Body of pancreas (tissue), 4 donors: ENCODE measurements at regions not wholly inside any gene's neighbourhood (a gene's known extent, or its start where the extent isn't known, plus 50 kb on each side); places are given as distances from the start of the nearest gene placed in this dataset.
"Not testable (repeated sequence)": the region's sequence is repeated elsewhere in the genome, so short reads cannot be mapped to it uniquely, and the experiment has no call there.

Experiments
- ATAC-seq: fragments of 150-250 bp; one replicate; pipeline ENCODE4 v1.9.1; 2016
- DNase-seq, 4 donors: peaks; one replicate each; pipeline ENCODE4 v3.0.0-alpha.2; 2019
- H3K27ac ChIP-seq, 4 donors: fragments of 200-600 bp; sonication (generic); 1 replicate in 3 of 4; 2 replicates in 1 of 4; pipeline versions ENCODE4 v1.5.1 to v1.6.1; 2016 to 2019; ENCODE audit warnings: mild to moderate bottlenecking in 1 of 4, mixed read lengths in 1 of 4, moderate library complexity in 1 of 4
- H3K27me3 ChIP-seq, 2 donors: fragments of 200-600 bp; sonication (generic); one replicate each; pipeline ENCODE4 v1.6.0; 2016; ENCODE audit warnings: mild to moderate bottlenecking in 1 of 2
- H3K36me3 ChIP-seq, 2 donors: fragments of 200-600 bp; sonication (generic); replicated peaks in 1 of 2; 2 replicates each; pipeline ENCODE4 v1.5.1; 2016; ENCODE audit warnings: low read depth in 2 of 2; ENCODE audit not compliant: insufficient read depth in 1 of 2
- H3K4me1 ChIP-seq: fragments of 200-600 bp; sonication (generic); one replicate; pipeline ENCODE4 v1.6.0; 2016
- H3K4me3 ChIP-seq, 2 donors: fragments of 200-600 bp; sonication (generic); 1 replicate in 1 of 2; 2 replicates in 1 of 2; pipeline ENCODE4 v1.5.1; 2016 to 2019
- H3K9me3 ChIP-seq, 3 donors: fragments of 200-600 bp; sonication (generic); 1 replicate in 2 of 3; 2 replicates in 1 of 3; pipeline ENCODE4 v1.5.1; 2016
- CTCF ChIP-seq, 7 experiments: fragments of 450-650 bp in 4 of 7; fragments of 200-600 bp in 3 of 7; sonication (generic) in 3 of 7; IDR thresholded peaks; one replicate each; pipeline ENCODE4 v1.5.1; 2016 to 2019; ENCODE audit warnings: antibody characterized with exemption in 7 of 7
- POLR2A ChIP-seq, 3 donors: fragments of 450-650 bp; IDR thresholded peaks; one replicate each; pipeline ENCODE4 v1.6.1; 2016; ENCODE audit warnings: antibody characterized with exemption in 3 of 3, mild to moderate bottlenecking in 2 of 3
- WGBS, 2 donors: methylation state at CpG; one replicate each; pipeline ENCODE4 v1.1.5; 2017; 5-methylcytosine and 5-hydroxymethylcytosine counted together
- intact Hi-C: fragments of 100-400 bp; cut with DNase I; formaldehyde crosslinking; loops from one replicate; pipeline ENCODE4 v1.15.1; 2023

- no peaks in the 10 kb centered on the region for H3K36me3 ChIP-seq
- WGBS, 2 donors: 60 to 81% methylated on average over 2 of the region's 2 CpGs
- intact Hi-C loops: no loop called here
Measured at GRCh38 chr9:117839862-117840261, 135.7 kb downstream of the TLR4 start.

DNA sequence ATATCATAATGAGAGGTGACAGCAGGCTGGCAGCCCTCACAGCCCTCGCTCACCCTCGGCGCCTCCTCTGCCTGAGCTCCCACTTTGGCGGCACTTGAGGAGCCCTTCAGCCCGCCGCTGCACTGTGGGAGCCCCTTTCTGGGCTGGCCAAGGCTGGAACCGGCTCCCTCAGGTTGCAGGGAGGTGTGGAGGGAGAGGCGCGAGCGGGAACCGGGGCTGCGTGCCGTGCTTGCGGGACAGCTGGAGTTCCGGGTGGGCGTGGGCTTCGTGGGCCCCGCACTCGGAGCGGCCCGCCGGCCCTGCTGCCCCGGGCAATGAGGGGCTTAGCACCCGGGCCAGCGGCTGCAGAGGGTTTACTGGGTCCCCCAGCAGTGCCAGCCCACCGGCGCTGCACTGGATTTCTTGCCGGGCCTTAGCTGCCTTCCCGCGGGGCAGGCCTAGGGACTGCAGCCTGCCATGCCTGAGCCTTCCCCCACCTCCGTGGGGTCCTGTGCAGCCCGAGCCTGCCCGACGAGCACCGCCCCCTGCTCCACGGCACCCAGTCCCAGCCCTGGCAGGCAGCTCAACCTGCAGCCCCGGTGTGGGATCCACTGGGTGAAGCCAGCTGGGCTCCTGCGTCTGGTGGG is 147.7 kb downstream of the TLR4 start:
- ATAC-seq, H3K9me3 ChIP-seq, H3K36me3 ChIP-seq, intact Hi-C loops, H3K4me1 ChIP-seq, H3K27me3 ChIP-seq, H3K27ac ChIP-seq, DNase-seq, H3K4me3 ChIP-seq: not testable (repeated sequence)
- 78 to 84% methylated on average over 23 to 36 of the region's 38 CpGs for WGBS, 2 donors

More at GRCh38 chr9:117839862-117840261, 135.7 kb downstream of the TLR4 start:
- TF ChIP-seq CTCF (IDR thresholded peaks at IDR 0.05): no peak
- no peak for TF ChIP-seq POLR2A (IDR thresholded peaks at IDR 0.05)
- Histone ChIP-seq H3K27ac (no peak overlapping the region), H3K4me1 (no peaks in the 10 kb centered on the region), H3K27me3 (no peaks in the 10 kb centered on the region), H3K9me3 (no peaks in the 10 kb centered on the region), H3K4me3 (no peak overlapping the region)
- DNase-seq (no peak), ATAC-seq (no peak)

- ATAC-seq: no peak
- no peak overlapping the region for H3K27ac ChIP-seq
- no peaks in the 10 kb centered on the region for H3K27me3 ChIP-seq
- TF ChIP-seq POLR2A (IDR thresholded peaks at IDR 0.05): no peak
- TF ChIP-seq CTCF (IDR thresholded peaks at IDR 0.05): no peak
- WGBS, 2 donors: 32 to 36% methylated on average over 4 of the region's 4 CpGs
- H3K4me1 ChIP-seq: no peaks in the 10 kb centered on the region
- no peaks in the 10 kb centered on the region for H3K36me3 ChIP-seq
- intact Hi-C loops: no loop called here
- no peaks in the 10 kb centered on the region for H3K9me3 ChIP-seq
- H3K4me3 ChIP-seq: no peak overlapping the region
- no peak for DNase-seq
Measured at GRCh38 chr9:117858561-117858960, 154.4 kb downstream of the TLR4 start.

GRCh38 chr9:117860849-117861248 is 156.6 kb downstream of the TLR4 start:
- no peak overlapping the region for H3K4me3 ChIP-seq
- WGBS, 2 donors: 67 to 79% methylated on average over 1 of the region's 1 CpG
- no peaks in the 10 kb centered on the region for H3K4me1 ChIP-seq
- no peaks in the 10 kb centered on the region for H3K27me3 ChIP-seq
- no peaks in the 10 kb centered on the region for H3K36me3 ChIP-seq
- H3K27ac ChIP-seq: no peak overlapping the region
- ATAC-seq: no peak
- TF ChIP-seq POLR2A (IDR thresholded peaks at IDR 0.05): no peak
- TF ChIP-seq CTCF (IDR thresholded peaks at IDR 0.05): no peak
- intact Hi-C loops: no loop called here
- no peaks in the 10 kb centered on the region for H3K9me3 ChIP-seq
- DNase-seq: no peak

GRCh38 chr9:117864385-117865057 is 160.3 kb downstream of the TLR4 start:
- H3K27ac ChIP-seq: no peak overlapping the region
- no peak for TF ChIP-seq CTCF (IDR thresholded peaks at IDR 0.05)
- no peak for TF ChIP-seq POLR2A (IDR thresholded peaks at IDR 0.05)
- H3K27me3 ChIP-seq: no peaks in the 10 kb centered on the region
- H3K36me3 ChIP-seq: no peaks in the 10 kb centered on the region
- intact Hi-C loops: no loop called here
- no peaks in the 10 kb centered on the region for H3K9me3 ChIP-seq
- no peak overlapping the region for H3K4me3 ChIP-seq
- no peaks in the 10 kb centered on the region for H3K4me1 ChIP-seq
- WGBS, 2 donors: 40% methylated on average over 6 of the region's 6 CpGs
- ATAC-seq (no peak), DNase-seq (no peak)
